ENCODE measurements at regions not wholly inside any gene's neighbourhood (a gene's known extent, or its start where the extent isn't known, plus 50 kb on each side); places are given as distances from the start of the nearest gene placed in this dataset.

- Histone ChIP-seq H3K79me2 (ENCODE audit: insufficient read depth, low read depth, low read length) (no peaks in the 10 kb centered on the region), H3K36me3 (ENCODE audit: insufficient read depth, low read length) (no peaks in the 10 kb centered on the region), H3K9me3 (ENCODE audit: low read length) (no peaks in the 10 kb centered on the region), H3K9me2 (ENCODE audit: insufficient read depth, low read length) (no peaks in the 10 kb centered on the region), H3K4me2 (ENCODE audit: low read length) (no peak overlapping the region), H2AFZ (ENCODE audit: low read length) (no peak overlapping the region), H3K4me1 (ENCODE audit: insufficient read depth, low read length, poor library complexity, severe bottlenecking) (no peaks in the 10 kb centered on the region), H3K4me3 (ENCODE audit: low read depth, low read length, poor library complexity, severe bottlenecking) (no peak overlapping the region), H4K20me1 (ENCODE audit: insufficient read depth, low read length) (no peaks in the 10 kb centered on the region), H3K27ac (ENCODE audit: low read depth, low read length, poor library complexity, severe bottlenecking) (no peak overlapping the region)
- ChIA-PET CTCF (ENCODE audit: unreplicated experiment) (no interaction called here), POLR2A (no interaction called here)
- intact Hi-C loops (cut with micrococcal nuclease; ENCODE audit: unreplicated experiment) = no loop called here
- TF ChIP-seq EZH2phosphoT487 (IDR thresholded peaks at IDR 0.05; ENCODE audit: borderline replicate concordance, low read depth, low read length) (no peak), CTCF (conservative IDR thresholded peaks at IDR 0.05; ENCODE audit: low read length) (no peak)
- DNase-seq (ENCODE audit: low spot score) = no peak
- BruUV-seq (replicated peaks) = no TSS peak
These were observed 91.8 kb downstream of the DHCR7 start for GRCh38 chr11:71356280-71356876.

- no TSS peak for BruUV-seq (replicated peaks)
- Histone ChIP-seq H3K4me3 (ENCODE audit: low read depth, low read length, poor library complexity, severe bottlenecking) (no peak overlapping the region), H4K20me1 (ENCODE audit: insufficient read depth, low read length) (no peaks in the 10 kb centered on the region), H3K36me3 (ENCODE audit: insufficient read depth, low read length) (no peaks in the 10 kb centered on the region), H3K9me3 (ENCODE audit: low read length) (no peaks in the 10 kb centered on the region), H3K27ac (ENCODE audit: low read depth, low read length, poor library complexity, severe bottlenecking) (no peak overlapping the region), H3K4me1 (ENCODE audit: insufficient read depth, low read length, poor library complexity, severe bottlenecking) (no peaks in the 10 kb centered on the region), H2AFZ (ENCODE audit: low read length) (no peak overlapping the region), H3K4me2 (ENCODE audit: low read length) (no peak overlapping the region), H3K9me2 (ENCODE audit: insufficient read depth, low read length) (no peaks in the 10 kb centered on the region), H3K79me2 (ENCODE audit: insufficient read depth, low read depth, low read length) (no peaks in the 10 kb centered on the region)
- TF ChIP-seq EZH2phosphoT487 (IDR thresholded peaks at IDR 0.05; ENCODE audit: borderline replicate concordance, low read depth, low read length) = no peak
- TF ChIP-seq CTCF (conservative IDR thresholded peaks at IDR 0.05; ENCODE audit: low read length) = no peak
- CTCF ChIA-PET (ENCODE audit: unreplicated experiment) = no interaction called here
- POLR2A ChIA-PET = no interaction called here
- intact Hi-C loops (cut with micrococcal nuclease; ENCODE audit: unreplicated experiment) = no loop called here
- no peak for DNase-seq (ENCODE audit: low spot score)
These were observed 92.9 kb downstream of the DHCR7 start for GRCh38 chr11:71355281-71355680.

GRCh38 chr11:71354394-71355105 is 93.6 kb downstream of the DHCR7 start:
- H2AFZ ChIP-seq (ENCODE audit: low read length) = no peak overlapping the region
- CTCF ChIA-PET (ENCODE audit: unreplicated experiment) = no interaction called here
- H3K4me1 ChIP-seq (ENCODE audit: insufficient read depth, low read length, poor library complexity, severe bottlenecking) = no peaks in the 10 kb centered on the region
- no peak for TF ChIP-seq EZH2phosphoT487 (IDR thresholded peaks at IDR 0.05; ENCODE audit: borderline replicate concordance, low read depth, low read length)
- no peak for TF ChIP-seq CTCF (conservative IDR thresholded peaks at IDR 0.05; ENCODE audit: low read length)
- POLR2A ChIA-PET = no interaction called here
- H3K79me2 ChIP-seq (ENCODE audit: insufficient read depth, low read depth, low read length) = no peaks in the 10 kb centered on the region
- H3K9me3 ChIP-seq (ENCODE audit: low read length) = no peaks in the 10 kb centered on the region
- no peak overlapping the region for H3K27ac ChIP-seq (ENCODE audit: low read depth, low read length, poor library complexity, severe bottlenecking)
- no peak overlapping the region for H3K4me3 ChIP-seq (ENCODE audit: low read depth, low read length, poor library complexity, severe bottlenecking)
- no TSS peak for BruUV-seq (replicated peaks)
- no peak for DNase-seq (ENCODE audit: low spot score)
- no peaks in the 10 kb centered on the region for H3K9me2 ChIP-seq (ENCODE audit: insufficient read depth, low read length)
- no peak overlapping the region for H3K4me2 ChIP-seq (ENCODE audit: low read length)
- intact Hi-C loops (cut with micrococcal nuclease; ENCODE audit: unreplicated experiment) = no loop called here
- H4K20me1 ChIP-seq (ENCODE audit: insufficient read depth, low read length) = no peaks in the 10 kb centered on the region
- H3K36me3 ChIP-seq (ENCODE audit: insufficient read depth, low read length) = no peaks in the 10 kb centered on the region
